ENCODE measurements at regions not wholly inside any gene's neighbourhood (a gene's known extent, or its start where the extent isn't known, plus 50 kb on each side); places are given as distances from the start of the nearest gene placed in this dataset.

DNA sequence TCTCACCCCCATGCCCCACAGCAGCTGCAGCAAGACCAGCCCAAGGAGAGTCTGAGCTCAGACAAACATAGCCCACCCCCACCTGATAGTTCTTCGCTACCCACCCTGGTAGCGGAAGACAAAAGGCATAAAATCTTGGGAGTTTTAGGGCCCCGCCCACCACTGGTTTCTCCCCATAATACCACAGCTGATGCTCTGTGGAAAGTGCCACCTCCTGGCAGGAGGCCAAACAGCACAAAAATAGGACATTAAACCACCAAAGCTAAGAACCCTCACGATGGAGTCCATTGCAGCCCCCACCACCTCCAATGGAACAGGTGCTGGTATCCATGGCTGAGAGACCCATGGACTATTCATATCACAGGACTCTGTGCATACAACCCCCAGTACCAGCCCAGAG, 226.7 kb downstream of the SNCA start:
- intact Hi-C loops (cut with DNase I) = no loop called here
- ATAC-seq (no peak), DNase-seq (no peak)

DNA sequence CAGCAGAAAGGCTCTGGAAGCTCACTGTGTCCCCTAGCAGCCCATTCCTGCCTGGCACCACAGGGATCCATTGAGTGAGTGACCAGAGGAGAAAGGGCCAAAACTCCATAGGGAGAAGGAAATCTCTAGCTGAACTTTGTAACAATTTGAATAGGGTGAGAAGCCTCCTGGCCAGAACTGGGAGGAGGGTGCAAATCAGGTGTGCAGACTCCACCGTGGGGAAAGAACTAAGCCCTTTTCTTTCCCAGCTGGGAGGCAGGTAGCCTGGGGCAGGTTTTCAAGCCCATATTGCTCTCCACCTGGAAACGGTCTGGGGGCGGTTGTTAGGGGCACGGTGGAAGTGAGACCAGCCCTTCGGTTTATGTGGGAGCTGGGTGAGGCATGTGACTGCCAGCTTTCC, 227.2 kb downstream of the SNCA start:
- intact Hi-C loops (cut with DNase I) = no loop called here
- DNase-seq (no peak), ATAC-seq (no peak)

DNA sequence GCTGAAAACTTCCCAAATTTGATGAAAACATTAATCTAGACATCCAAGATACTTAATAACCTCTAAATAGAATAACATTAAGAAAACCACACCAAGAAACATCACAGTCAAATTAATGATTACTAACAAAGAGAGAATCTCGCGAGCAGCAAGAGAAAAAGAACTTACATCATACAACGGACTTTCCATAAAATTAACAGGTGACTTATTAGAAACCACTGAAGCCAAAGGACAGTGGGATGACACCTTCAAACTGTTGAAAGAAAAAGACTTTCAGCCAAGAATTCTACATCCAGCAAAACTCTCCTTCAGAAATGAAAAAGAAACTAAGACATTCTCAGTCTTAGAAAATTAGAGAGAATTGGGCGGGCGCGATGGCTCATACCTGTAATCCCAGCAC, 232.0 kb downstream of the SNCA start:
- no peak for DNase-seq
- intact Hi-C loops (cut with DNase I) = no loop called here
- ATAC-seq = no peak

DNA sequence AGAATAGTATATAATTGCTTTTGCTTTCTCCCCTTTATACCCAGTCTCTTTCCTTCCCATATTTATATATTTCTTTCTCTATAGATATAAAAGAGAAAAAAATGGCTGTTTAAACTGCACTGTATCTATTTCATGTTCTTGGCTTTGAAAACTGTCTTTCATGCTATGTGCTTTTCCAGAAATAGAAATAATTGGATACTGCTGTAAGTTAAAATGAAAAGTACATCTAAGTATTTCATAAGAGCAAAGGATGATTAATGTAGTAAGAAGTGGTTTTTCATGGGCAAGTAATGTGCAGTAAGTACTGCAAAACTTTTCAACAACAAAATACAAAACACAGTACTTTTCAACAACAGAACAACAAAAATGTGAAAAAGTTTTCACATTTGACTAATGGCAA, 237.9 kb downstream of the SNCA start:
- ATAC-seq (no peak), DNase-seq (no peak)
- intact Hi-C loops (cut with DNase I) = no loop called here

DNA sequence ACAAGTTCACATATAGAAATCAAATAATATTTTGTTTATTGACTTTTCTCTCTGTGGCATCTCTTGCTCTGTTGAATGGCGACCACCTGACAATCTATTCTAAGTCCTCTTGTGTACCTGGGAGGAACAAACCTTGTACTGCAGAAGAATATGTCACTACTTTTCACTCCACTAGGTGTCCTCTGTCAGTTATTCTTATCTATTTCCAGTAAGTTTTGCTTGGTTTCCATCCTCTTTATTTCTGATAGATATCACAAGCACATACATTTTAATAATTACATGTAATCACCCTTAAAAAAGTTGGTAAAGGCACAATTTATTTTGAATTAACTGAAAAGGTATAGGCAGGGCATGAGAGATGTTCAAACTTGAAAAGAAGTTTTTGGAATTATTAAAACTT, 238.4 kb downstream of the SNCA start:
- ATAC-seq = no peak
- no peak for DNase-seq
- intact Hi-C loops (cut with DNase I) = no loop called here

DNA sequence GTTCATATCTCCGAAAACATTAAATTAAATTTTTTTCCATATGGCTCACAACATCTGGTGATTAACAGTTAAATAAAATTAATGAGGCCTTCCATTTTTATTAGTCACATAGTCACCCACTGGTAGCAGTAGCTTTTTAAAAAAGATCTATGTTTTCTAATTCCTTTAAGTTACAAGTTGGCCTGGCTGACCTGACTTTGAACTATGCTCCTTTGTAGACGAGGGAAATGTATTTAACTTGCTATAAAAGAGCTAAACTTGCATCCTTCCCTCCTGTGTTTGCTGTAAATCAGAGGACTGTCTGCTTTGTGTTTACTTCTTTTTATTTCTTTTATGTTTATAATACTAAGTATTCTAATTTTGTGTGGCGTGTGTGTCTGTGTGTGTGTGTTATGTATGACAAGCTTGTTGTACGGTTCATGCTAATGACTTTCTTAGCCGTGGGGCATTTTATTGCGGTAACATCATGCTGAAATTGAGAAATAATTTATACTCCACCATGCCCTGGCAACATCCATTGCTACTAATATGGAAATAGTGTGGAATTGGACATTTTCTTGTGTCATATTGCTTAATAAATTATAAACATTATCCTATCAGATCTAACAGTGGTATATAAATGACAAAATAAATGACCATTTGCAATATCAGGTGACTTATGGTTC, 241.7 kb downstream of the SNCA start:
- intact Hi-C loops (cut with DNase I) = no loop called here
- no peak for DNase-seq
- no peak for ATAC-seq

DNA sequence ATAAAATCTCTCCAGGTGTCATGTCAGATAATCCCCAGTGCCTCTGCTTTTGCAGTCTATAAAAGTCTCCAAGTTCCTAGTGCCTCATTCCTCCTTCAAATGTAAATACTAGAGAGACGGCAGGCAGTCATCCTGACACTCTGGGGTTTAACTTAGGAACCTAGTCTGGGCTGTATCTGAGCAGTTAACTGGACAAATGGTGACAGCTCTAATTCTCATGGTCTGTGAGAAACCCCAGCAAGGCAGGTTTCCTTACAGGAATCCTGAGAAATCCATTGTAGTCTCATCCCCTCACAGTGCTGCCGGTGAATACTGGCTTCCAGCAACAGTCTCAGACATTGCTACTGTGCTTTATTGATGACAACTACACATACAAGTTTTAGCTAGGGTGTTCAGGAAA, 246.8 kb downstream of the SNCA start:
- DNase-seq (no peak), ATAC-seq (no peak)
- intact Hi-C loops (cut with DNase I) = no loop called here

DNA sequence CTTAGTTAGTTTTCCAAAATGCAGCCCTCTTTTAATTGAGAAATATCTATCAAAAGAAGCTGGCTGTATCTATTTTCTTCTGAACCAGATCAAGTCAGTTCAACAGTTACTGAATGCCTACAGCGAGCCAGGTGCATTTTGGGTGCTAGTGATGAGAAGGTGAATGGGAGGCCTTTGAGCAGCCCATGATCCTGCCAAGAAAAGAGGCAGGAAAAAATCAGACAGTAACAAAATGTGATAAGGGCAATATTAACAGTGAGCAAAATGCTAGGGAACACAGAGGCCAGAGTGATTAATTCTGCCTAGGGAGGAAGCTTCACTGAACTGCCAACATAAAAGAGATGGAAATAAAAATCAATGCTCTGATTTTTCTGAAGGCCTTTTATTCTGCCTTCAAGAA, 248.5 kb downstream of the SNCA start:
- intact Hi-C loops (cut with DNase I) = no loop called here
- no peak for DNase-seq

DNA sequence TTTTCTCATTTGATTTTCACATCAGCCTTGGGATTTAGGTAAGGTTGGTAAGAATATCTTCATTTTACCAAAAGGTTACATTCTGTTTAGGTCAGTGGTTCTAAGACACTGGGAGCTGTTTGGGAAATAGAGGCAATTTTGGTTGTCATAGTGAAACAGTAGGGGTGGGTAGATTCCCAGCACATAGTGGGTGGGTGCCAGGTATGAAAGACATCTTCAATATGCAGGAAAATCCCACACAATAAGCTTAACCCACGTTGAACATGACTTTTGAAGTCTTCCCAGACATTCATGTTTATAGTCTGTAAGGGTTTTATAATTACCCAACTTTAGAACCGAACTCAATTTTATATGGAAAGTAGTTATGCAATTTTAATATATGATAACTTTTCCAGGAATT, 249.6 kb downstream of the SNCA start:
- DNase-seq (no peak), ATAC-seq (no peak)
- intact Hi-C loops (cut with DNase I) = no loop called here

More for the DNA sequence above, 248.5 kb downstream of the SNCA start:
- no peak for ATAC-seq

DNA sequence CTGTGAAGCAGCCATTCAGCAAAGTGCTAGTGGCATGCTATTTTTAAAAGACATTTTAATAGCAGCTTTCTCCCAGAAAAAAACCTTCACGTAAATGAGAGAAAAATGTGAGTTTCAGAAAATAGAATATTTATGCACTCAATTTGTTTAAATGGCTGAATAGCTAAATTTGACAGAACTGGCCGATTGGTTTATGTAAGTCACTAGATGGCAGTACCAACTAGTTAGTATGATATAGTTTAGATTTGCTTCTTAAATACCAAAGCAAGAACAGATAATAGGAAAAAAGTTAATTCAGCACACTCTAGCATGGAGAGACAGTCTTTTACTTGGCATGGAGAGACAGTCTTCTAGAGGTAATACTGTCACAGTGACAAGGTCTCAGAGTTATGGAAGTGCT, 250.1 kb downstream of the SNCA start:
- DNase-seq (no peak), ATAC-seq (no peak)
- intact Hi-C loops (cut with DNase I) = no loop called here

DNA sequence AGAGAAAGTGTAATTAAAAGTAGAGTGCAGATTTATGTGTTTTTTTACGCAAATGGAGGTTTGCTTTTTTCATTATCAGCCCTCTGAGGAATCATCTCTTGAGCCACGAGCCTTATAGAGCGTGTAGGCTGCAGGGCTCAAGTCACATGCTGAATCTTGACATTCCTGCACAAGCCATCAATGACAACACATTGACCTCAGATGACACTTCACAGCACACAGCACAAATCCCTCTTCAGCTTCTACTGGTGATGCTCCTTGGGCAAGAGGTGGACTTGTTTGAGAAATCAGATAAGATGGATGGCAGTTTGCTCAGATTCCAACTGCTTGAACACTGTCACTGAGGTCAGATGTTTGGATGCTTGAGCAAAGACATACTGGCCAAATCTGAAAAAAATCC, 250.6 kb downstream of the SNCA start:
- DNase-seq (no peak), ATAC-seq (no peak)
- intact Hi-C loops (cut with DNase I) = no loop called here

DNA sequence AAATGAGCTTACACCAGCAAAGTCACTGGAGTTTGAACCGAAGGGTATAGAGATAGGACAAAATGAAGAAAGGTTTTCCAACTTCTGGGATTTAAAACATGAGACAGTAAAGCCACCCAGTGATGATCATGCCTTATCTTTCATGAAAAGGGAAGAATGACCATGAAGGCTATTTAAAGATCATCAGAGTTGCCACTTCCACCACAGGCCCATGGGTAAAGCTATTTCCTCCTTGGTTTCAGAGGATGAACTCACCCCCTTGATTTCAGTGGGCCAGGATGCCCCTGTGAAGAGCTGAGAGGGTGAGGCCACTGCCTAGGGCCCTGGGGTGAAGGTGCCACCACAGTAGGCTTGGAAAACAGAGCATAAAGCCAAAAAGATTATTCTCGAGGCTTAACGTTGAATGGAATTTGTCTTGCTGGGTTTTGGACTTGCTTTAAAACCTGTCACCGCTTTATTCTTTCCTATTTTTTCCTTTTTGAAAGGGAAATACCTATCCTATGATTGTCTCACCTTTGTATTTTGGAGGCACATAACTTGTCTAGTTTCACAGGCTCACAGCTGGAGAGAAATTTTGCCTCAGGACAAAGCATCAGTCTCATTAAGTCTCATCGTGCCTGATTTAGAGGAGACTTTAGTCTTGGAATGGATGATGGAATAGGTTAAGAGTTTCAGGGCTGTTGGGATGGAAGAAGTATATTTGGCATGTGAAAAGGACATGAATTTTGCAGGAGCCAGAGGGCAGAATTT, 254.0 kb downstream of the SNCA start:
- ATAC-seq (no peak), DNase-seq (no peak)
- intact Hi-C loops (cut with DNase I) = no loop called here

DNA sequence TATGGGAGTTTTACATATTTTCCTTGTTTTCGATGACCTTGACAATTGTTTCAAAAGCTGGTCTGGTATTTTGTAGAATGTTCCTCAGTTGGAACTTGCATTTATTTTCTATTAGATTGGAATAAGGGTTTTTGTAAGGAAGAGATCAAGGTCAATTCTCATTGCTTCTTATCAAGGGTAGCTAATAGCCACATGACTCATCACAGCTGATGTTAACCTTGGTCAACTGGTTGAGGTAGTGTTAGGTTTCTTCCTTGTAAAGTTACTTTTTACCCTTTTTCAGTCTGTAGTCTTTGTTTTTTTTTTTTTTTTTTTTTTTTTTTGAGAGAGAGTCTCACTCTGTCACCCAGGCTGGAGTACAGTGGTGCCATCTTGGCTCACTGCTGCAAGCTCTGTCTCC, 257.2 kb downstream of the SNCA start:
- DNase-seq (no peak), ATAC-seq (no peak)
- intact Hi-C loops (cut with DNase I) = no loop called here

DNA sequence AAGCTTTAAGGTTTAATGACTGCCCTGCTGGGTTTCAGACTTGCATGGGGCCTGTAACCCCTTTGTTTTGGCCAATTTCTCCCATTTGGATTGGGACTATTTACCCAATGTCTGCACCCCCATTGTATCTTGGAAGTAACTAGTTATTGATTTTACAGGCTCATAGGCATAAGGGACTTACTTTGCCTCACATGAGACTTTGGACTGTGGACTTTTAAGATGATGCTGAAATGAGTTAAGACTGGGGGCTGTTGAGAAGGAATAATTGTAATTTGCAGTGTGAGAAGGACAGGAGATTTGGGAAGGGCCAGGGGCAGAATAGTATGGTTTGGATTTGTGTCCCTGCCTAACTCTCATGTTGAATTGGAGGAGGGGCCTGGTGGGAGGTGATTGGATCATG, 260.7 kb downstream of the SNCA start:
- ATAC-seq (no peak), DNase-seq (no peak)
- intact Hi-C loops (cut with DNase I) = no loop called here

DNA sequence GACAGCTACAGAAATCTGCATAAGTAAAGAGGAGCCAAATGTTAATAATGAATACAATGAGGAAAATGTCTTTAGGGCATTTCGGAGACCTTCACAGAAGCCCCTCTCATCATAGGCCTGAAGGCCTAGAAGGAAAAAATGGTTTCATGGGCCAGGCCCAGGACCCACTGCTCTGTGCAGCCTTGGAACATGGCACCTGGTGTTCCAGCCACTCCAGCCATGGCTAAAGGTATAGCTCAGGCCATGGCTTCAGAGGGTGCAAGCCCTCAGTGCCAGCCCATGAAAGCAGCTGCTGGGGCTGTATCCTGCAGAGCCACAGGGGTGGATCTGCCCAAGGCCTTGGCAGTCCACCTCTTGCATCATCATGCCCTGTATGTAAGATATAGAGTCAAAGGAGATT, 261.1 kb downstream of the SNCA start:
- no peak for DNase-seq
- intact Hi-C loops (cut with DNase I) = no loop called here
- no peak for ATAC-seq

DNA sequence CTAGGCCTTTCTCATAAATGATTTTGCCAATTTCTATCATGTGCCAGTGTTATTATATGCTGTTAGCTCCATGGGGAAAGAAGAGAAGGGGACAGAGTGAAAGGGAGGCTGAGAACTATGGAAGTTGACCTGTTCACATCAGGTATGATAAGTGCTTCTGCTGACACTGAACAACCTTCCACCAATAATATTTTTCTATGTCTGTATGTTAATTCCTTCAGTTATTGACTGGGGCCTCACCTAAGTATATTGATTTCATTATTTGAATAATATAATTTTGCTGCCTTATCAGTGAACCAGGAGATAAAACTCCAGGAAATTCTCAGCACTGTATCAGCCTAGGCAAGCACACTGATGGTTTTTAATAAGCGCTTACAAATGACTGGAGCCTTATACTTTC, 262.8 kb downstream of the SNCA start:
- intact Hi-C loops (cut with DNase I) = no loop called here
- DNase-seq (no peak), ATAC-seq (no peak)

DNA sequence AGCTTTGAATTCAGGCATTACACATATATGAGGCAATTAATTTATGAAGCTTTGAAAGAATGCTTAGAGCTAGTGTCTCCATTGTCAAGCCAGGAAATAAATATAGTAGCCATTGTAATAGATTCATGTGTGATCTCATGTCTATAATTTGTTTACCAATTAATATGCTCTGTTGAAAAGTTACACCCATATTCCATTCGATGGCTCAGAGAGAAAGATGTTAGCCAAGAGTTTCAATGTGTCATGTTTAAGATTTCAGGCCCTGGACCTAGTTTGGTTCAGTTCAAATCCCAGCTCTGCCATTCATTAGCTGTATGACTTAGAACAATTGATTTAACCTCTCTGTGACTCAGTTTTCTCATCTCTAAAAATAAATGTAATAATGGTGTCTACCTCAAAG, 263.3 kb downstream of the SNCA start:
- ATAC-seq (no peak), DNase-seq (no peak)
- intact Hi-C loops (cut with DNase I) = no loop called here

DNA sequence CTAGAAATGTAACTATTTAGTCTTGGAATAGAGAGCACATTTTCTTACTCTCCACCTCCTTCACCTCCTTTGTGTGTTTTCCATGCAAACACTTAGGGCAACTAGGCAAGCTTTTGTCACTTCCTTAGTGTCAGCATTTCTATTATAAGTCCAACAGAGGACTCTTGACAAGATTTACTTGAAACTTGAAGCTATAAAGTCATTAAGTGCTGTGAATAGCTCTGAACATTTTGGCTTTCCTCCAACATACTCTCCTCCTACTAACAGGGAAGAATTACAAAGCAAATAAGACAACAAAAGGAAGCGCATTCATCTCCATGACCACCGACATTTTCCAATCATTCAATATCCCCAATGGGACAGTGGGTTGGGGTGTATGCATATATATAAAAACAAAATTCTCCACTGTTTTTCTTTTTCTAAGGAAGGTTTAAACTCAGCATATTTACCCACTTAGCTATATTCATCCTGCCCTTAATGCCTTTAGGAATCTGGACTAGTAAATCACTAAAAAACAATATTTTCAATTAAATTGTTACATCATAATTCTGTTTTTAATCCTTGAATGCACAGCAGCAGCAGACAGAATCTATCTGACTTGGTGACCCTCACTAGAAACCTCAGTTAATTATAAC, 264.6 kb downstream of the SNCA start:
- intact Hi-C loops (cut with DNase I) = no loop called here
- ATAC-seq = no peak

DNA sequence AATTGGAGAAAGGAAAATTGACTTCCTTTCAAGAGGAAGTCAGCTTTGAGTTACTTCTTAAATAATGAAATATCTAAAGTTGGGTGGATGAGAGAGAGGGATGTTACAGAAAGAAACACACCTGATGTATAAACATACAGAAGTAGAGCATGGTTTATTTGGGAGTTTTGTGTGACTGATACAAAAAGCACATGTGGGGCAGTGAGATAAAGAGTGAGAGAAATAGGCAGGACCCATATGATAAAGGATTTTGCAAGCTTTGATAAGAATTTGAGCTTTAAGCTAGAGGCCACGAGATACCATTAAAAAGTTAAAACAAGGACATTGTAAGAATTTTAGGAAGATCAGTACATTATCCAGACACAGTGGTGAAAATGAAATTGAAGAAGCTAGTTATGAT, 263.3 kb upstream of the GPRIN3 start:
- DNase-seq = no peak
- intact Hi-C loops (cut with DNase I) = no loop called here
- no peak for ATAC-seq

More for the DNA sequence above, 264.6 kb downstream of the SNCA start:
- no peak for DNase-seq

DNA sequence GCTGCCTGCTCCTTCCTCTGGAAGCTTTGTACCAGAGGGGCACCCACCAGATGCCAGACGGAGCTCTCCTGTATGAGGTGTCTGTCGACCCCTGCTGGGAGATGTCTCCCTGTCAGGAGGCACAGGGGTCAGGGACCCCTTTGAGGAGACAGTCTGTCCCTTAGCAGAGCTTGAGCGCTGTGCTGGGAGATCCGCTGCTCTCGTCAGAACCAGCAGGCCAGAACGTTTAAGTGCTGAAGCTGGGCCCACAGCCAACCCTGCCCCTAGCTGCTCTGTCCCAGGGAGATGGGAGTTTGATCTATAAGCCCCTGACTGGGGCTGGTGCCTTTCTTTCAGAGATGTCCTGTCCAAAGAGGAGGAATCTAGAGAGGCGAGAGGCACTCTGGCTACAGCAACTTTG, 260.3 kb upstream of the GPRIN3 start:
- intact Hi-C loops (cut with DNase I) = no loop called here
- DNase-seq (no peak), ATAC-seq (no peak)

DNA sequence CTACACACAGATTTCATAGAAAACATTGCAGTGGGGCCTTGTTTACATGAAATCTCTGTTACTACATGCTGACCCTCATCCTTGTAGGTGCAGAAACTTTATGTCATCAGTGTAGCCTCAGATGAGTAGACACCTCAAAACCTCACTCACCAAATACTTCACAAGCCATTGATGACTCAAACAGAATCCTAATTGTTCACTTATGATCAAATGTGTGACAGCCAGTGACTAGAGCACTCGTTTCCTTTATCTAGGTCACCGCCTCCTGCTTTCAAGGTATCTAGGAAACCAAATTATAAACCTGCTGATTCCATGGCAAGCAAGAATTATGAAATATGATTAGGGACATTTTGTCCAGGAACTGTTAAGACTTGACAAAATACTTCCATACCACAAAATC, 255.8 kb upstream of the GPRIN3 start:
- no peak for DNase-seq
- no peak for ATAC-seq
- intact Hi-C loops (cut with DNase I) = no loop called here

All from left cardiac atrium (tissue), 4 donors.